Loucy (cell line): ENCODE measurements at regions not wholly inside any gene's neighbourhood (a gene's known extent, or its start where the extent isn't known, plus 50 kb on each side); places are given as distances from the start of the nearest gene placed in this dataset.

Experiments used
- H2AFZ ChIP-seq: fragments of 200-600 bp; sonication (generic); 2 replicates; pipeline ENCODE4 v1.6.0; 2016; ENCODE audit warnings: antibody characterized with exemption, mild to moderate bottlenecking, low read length, moderate library complexity
- H3F3A ChIP-seq: fragments of 200-600 bp; 2 replicates; pipeline ENCODE4 v1.6.0; 2016; ENCODE audit warnings: antibody characterized with exemption, low read depth, mild to moderate bottlenecking
- H3K27me3 ChIP-seq: fragments of 200-600 bp; sonication (generic); 2 replicates; pipeline ENCODE4 v1.6.1; 2014; ENCODE audit warnings: low read length, mild to moderate bottlenecking; ENCODE audit not compliant: insufficient read depth, poor library complexity, severe bottlenecking
- H3K36me3 ChIP-seq: fragments of 200-600 bp; sonication (generic); 2 replicates; pipeline ENCODE4 v1.6.1; 2016; ENCODE audit warnings: low read length; ENCODE audit not compliant: insufficient read depth
- H3K4me1 ChIP-seq: fragments of 200-600 bp; sonication (generic); 2 replicates; pipeline ENCODE4 v1.5.1; 2014; ENCODE audit warnings: low read length, mild to moderate bottlenecking; ENCODE audit not compliant: insufficient read depth, poor library complexity, severe bottlenecking
- H3K4me2 ChIP-seq: fragments of 200-600 bp; sonication (generic); 2 replicates; pipeline ENCODE4 v1.6.0; 2014; ENCODE audit warnings: antibody characterized with exemption, low read length, low read depth, mild to moderate bottlenecking; ENCODE audit not compliant: poor library complexity, severe bottlenecking
- H3K4me3 ChIP-seq: fragments of 200-600 bp; sonication (generic); 2 replicates; pipeline ENCODE4 v1.5.1; 2014; ENCODE audit warnings: low read length, mild to moderate bottlenecking, mixed read lengths; ENCODE audit not compliant: poor library complexity, severe bottlenecking
- H3K79me2 ChIP-seq: fragments of 200-600 bp; sonication (generic); 2 replicates; pipeline ENCODE4 v1.6.1; 2014; ENCODE audit warnings: low read length; ENCODE audit not compliant: insufficient read depth
- H3K9ac ChIP-seq: fragments of 200-600 bp; sonication (generic); 2 replicates; pipeline ENCODE4 v1.6.0; 2014; ENCODE audit warnings: mild to moderate bottlenecking, low read depth, low read length, moderate library complexity; ENCODE audit not compliant: poor library complexity, severe bottlenecking
- H3K9me2 ChIP-seq: fragments of 200-600 bp; sonication (generic); replicated peaks from 2 replicates; pipeline ENCODE4 v1.6.1; 2016; ENCODE audit warnings: low read depth, low read length, mixed read lengths
- H3K9me3 ChIP-seq: fragments of 200-600 bp; sonication (generic); 2 replicates; pipeline ENCODE4 v1.6.1; 2014; ENCODE audit warnings: mild to moderate bottlenecking, antibody characterized with exemption, low read length, low read depth; ENCODE audit not compliant: insufficient read depth
- H4K20me1 ChIP-seq: fragments of 200-600 bp; sonication (generic); 2 replicates; pipeline ENCODE4 v1.6.0; 2014; ENCODE audit warnings: antibody characterized with exemption, low read length, mild to moderate bottlenecking; ENCODE audit not compliant: insufficient read depth, poor library complexity, severe bottlenecking
- EZH2phosphoT487 ChIP-seq: fragments of 200-600 bp; IDR thresholded peaks from 2 replicates; pipeline ENCODE4 v1.6.1; 2018; ENCODE audit warnings: antibody characterized with exemption, mild to moderate bottlenecking, moderate library complexity, borderline replicate concordance
- TF ChIP-seq, protein P1 (sequence below): fragments of 200-600 bp; sonication (generic); conservative IDR thresholded peaks from 2 replicates; pipeline ENCODE4 v1.5.1; 2014; ENCODE audit warnings: mild to moderate bottlenecking, antibody characterized with exemption, low read length

- Histone ChIP-seq H3K9ac (no peak overlapping the region), H3F3A (no peaks in the 10 kb centered on the region), H3K4me1 (no peaks in the 10 kb centered on the region), H3K9me2 (no peaks in the 10 kb centered on the region), H3K27me3 (no peaks in the 10 kb centered on the region), H3K36me3 (no peaks in the 10 kb centered on the region), H3K79me2 (no peaks in the 10 kb centered on the region), H3K9me3 (no peaks in the 10 kb centered on the region), H2AFZ (no peak overlapping the region), H3K4me3 (no peak overlapping the region), H3K4me2 (no peak overlapping the region), H4K20me1 (no peaks in the 10 kb centered on the region)
- TF ChIP-seq, protein P1, sequence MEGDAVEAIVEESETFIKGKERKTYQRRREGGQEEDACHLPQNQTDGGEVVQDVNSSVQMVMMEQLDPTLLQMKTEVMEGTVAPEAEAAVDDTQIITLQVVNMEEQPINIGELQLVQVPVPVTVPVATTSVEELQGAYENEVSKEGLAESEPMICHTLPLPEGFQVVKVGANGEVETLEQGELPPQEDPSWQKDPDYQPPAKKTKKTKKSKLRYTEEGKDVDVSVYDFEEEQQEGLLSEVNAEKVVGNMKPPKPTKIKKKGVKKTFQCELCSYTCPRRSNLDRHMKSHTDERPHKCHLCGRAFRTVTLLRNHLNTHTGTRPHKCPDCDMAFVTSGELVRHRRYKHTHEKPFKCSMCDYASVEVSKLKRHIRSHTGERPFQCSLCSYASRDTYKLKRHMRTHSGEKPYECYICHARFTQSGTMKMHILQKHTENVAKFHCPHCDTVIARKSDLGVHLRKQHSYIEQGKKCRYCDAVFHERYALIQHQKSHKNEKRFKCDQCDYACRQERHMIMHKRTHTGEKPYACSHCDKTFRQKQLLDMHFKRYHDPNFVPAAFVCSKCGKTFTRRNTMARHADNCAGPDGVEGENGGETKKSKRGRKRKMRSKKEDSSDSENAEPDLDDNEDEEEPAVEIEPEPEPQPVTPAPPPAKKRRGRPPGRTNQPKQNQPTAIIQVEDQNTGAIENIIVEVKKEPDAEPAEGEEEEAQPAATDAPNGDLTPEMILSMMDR = no peak
- TF ChIP-seq EZH2phosphoT487 = no peak
Observed at GRCh38 chr5:164869325-164869724, 1363.9 kb downstream of the MAT2B start.

DNA sequence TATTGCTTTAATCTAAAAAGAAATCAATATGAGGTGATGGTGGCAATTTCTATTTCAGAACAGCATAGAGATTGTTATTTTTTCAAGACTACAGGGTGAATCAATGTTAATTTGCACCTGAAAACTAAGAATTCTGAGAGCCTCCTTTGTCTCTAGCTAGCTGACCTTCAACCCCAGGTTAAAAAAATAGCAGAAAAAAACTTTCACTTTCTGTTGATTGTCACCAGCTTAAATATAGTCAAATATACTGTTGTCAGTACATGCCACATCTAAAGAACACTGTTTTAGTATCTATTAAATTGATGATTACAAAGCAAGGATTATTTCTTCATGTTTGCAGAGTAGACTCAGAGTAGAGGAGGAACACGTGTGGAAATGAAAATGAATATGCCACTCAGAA lies 1371.4 kb downstream of the MAT2B start:
- H3K4me2 ChIP-seq = no peak overlapping the region
- no peak overlapping the region for H2AFZ ChIP-seq
- no peaks in the 10 kb centered on the region for H3K36me3 ChIP-seq
- H3K79me2 ChIP-seq = no peaks in the 10 kb centered on the region
- no peaks in the 10 kb centered on the region for H3F3A ChIP-seq
- H3K27me3 ChIP-seq = no peaks in the 10 kb centered on the region
- H4K20me1 ChIP-seq = no peaks in the 10 kb centered on the region
- H3K9ac ChIP-seq = no peak overlapping the region
- H3K9me3 ChIP-seq = no peaks in the 10 kb centered on the region
- TF ChIP-seq, protein P1 = no peak
- no peak for TF ChIP-seq EZH2phosphoT487
- no peaks in the 10 kb centered on the region for H3K9me2 ChIP-seq
- no peaks in the 10 kb centered on the region for H3K4me1 ChIP-seq
- H3K4me3 ChIP-seq = no peak overlapping the region

GRCh38 chr5:164881442-164881841 lies 1376.0 kb downstream of the MAT2B start:
- Histone ChIP-seq H3K79me2 (no peaks in the 10 kb centered on the region), H3K9me3 (no peaks in the 10 kb centered on the region), H3K4me2 (no peak overlapping the region), H3K4me1 (no peaks in the 10 kb centered on the region), H3K27me3 (no peaks in the 10 kb centered on the region), H3K4me3 (no peak overlapping the region), H2AFZ (no peak overlapping the region), H3K9me2 (no peaks in the 10 kb centered on the region), H3K36me3 (no peaks in the 10 kb centered on the region), H3K9ac (no peak overlapping the region), H3F3A (no peaks in the 10 kb centered on the region), H4K20me1 (no peaks in the 10 kb centered on the region)
- TF ChIP-seq, protein P1 = no peak
- TF ChIP-seq EZH2phosphoT487 = no peak
